Thymus (tissue), 11 donors: ENCODE measurements at regions not wholly inside any gene's neighbourhood (a gene's known extent, or its start where the extent isn't known, plus 50 kb on each side); places are given as distances from the start of the nearest gene placed in this dataset.
"Not testable (repeated sequence)": the region's sequence is repeated elsewhere in the genome, so short reads cannot be mapped to it uniquely, and the experiment has no call there.

ENCODE experiments used
- DNase-seq, 9 donors: peaks; one replicate each; pipeline ENCODE4 v3.0.0-alpha.2; 2013; ENCODE audit warnings: low spot score in 9 of 9, low read depth in 6 of 9, missing footprints in 1 of 9
- H3K27ac ChIP-seq, 2 donors: one replicate each; pipeline ENCODE4 v1.5.1; 2013; ENCODE audit warnings: control low read depth in 1 of 2, low read depth in 1 of 2, low read length in 1 of 2, mild to moderate bottlenecking in 1 of 2, moderate library complexity in 1 of 2
- H3K27me3 ChIP-seq, 2 donors: one replicate each; pipeline ENCODE4 v1.5.1; 2013; ENCODE audit warnings: low read length in 1 of 2; ENCODE audit not compliant: control insufficient read depth in 2 of 2, insufficient read depth in 1 of 2
- H3K36me3 ChIP-seq, 2 donors: one replicate each; pipeline ENCODE4 v1.5.1; 2013; ENCODE audit warnings: low read length in 1 of 2, mild to moderate bottlenecking in 1 of 2, moderate library complexity in 1 of 2; ENCODE audit not compliant: control insufficient read depth in 2 of 2, insufficient read depth in 2 of 2
- H3K4me1 ChIP-seq, 2 donors: one replicate each; pipeline ENCODE4 v1.5.1; 2013; ENCODE audit warnings: low read length in 2 of 2; ENCODE audit not compliant: control insufficient read depth in 2 of 2, insufficient read depth in 2 of 2
- H3K4me3 ChIP-seq, 2 donors: one replicate each; pipeline ENCODE4 v1.5.1; 2013; ENCODE audit warnings: low read length in 2 of 2, control low read depth in 1 of 2, mild to moderate bottlenecking in 1 of 2
- H3K9me3 ChIP-seq, 2 donors: one replicate each; pipeline ENCODE4 v1.5.1; 2013; ENCODE audit warnings: low read length in 1 of 2, mild to moderate bottlenecking in 1 of 2; ENCODE audit not compliant: control insufficient read depth in 2 of 2, insufficient read depth in 1 of 2
- WGBS: extraction: QIAGEN DNeasy Blood & Tissue Kit; methylation state at CpG from one replicate; pipeline ENCODE4 v1.1.7; 2013; 5-methylcytosine and 5-hydroxymethylcytosine counted together
- donor health status: healthy.

GRCh38 chr16:76862901-76863300, 328.1 kb upstream of the MON1B start:
- DNase-seq: no peak
- Histone ChIP-seq H3K27ac (no peak overlapping the region), H3K9me3 (no peaks in the 10 kb centered on the region), H3K36me3 (no peaks in the 10 kb centered on the region), H3K27me3 (no peaks in the 10 kb centered on the region), H3K4me1 (no peaks in the 10 kb centered on the region), H3K4me3 (no peak overlapping the region)

DNA sequence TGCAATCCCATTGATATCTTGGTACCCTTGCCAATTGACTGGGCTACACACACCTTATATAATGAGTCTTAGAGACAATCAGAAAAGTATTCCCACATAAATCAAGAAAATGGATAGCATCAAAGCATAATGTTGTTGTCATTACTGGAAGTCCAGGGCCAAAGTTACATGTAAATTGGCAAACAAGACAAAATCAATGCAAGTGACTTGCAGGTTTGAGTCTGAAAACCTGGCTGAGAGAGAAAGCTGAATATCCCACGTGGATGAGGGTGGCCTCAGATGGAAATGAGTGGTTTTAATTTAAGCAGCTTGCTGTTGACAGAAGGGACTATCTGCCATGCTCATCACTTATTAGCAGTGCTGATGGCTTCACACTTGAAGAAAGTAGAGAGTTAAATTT, 324.0 kb upstream of the MON1B start:
- DNase-seq: no peak
- no peaks in the 10 kb centered on the region for H3K36me3 ChIP-seq
- H3K27me3 ChIP-seq: no peaks in the 10 kb centered on the region
- no peaks in the 10 kb centered on the region for H3K4me1 ChIP-seq
- WGBS: 77% methylated on average over 1 of the region's 1 CpG
- no peak overlapping the region for H3K4me3 ChIP-seq
- no peaks in the 10 kb centered on the region for H3K9me3 ChIP-seq
- no peak overlapping the region for H3K27ac ChIP-seq

DNA sequence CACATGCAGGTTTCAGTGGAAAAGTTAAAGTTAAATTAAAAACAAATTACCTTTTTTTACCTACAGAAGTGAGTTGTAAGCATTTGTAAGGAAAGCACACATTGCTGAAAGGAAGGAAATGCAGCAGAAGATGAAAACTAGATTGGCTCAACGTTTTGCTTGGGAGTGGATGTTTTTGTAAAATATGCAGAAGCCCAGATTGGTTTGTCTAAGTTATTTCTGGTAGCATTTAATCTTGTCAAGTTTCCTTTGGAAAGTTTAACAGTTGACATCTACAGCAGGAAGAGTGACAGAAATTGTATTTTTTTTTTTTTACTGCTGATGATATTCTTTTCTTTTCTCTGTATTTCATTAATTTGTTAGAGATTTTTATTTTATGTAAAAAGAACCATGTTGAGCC, 315.1 kb upstream of the MON1B start:
- Histone ChIP-seq H3K36me3 (no peaks in the 10 kb centered on the region), H3K27me3 (no peaks in the 10 kb centered on the region), H3K4me3 (no peak overlapping the region), H3K9me3 (no peaks in the 10 kb centered on the region), H3K27ac (no peak overlapping the region), H3K4me1 (no peaks in the 10 kb centered on the region)
- WGBS: 2% methylated on average over 1 of the region's 1 CpG
- no peak for DNase-seq

DNA sequence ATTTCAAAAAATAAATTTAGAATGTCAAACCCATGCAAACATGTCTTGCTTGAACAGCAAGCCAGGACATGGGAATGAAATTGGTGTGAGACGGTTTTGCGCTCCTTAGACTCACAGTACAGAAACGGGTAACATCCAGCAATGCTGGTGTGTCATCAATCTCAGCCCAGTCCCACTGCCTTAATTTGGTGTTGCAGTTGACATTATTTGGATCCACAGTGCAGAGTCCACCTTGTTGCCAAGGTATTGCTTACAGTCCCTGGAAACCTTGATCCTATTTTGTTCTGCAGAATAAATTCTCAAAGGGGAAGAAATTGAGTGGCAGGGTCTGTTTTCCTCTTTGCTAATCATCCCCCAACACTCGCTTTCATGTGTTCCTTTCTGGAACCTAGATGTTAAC, 311.6 kb upstream of the MON1B start:
- no peak for DNase-seq
- Histone ChIP-seq H3K9me3 (no peaks in the 10 kb centered on the region), H3K27ac (no peak overlapping the region), H3K4me1 (no peaks in the 10 kb centered on the region), H3K27me3 (no peaks in the 10 kb centered on the region), H3K4me3 (no peak overlapping the region), H3K36me3 (no peaks in the 10 kb centered on the region)
- 95% methylated on average over 4 of the region's 4 CpGs for WGBS

DNA sequence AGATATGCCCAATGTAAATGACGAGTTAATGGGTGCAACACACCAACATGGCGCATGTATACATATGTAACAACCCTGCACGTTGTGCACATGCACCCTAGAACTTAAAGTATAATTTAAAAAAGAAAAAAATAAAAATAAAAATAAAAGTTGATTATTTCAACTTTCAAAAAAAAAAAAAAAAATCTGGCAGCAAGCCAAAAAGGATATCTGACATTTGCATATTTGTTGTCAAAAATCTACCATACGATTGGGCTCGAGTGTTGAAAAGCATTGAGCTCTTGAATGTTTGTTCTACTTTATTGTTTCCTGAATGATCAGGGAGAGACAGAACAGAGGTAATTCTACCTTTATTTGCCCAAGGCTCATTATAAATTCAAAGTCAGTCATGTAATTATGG, 310.5 kb upstream of the MON1B start:
- DNase-seq, H3K4me1 ChIP-seq, H3K27me3 ChIP-seq, H3K4me3 ChIP-seq, H3K27ac ChIP-seq, H3K9me3 ChIP-seq, H3K36me3 ChIP-seq: not testable (repeated sequence)
- WGBS: 77% methylated on average over 5 of the region's 5 CpGs

DNA sequence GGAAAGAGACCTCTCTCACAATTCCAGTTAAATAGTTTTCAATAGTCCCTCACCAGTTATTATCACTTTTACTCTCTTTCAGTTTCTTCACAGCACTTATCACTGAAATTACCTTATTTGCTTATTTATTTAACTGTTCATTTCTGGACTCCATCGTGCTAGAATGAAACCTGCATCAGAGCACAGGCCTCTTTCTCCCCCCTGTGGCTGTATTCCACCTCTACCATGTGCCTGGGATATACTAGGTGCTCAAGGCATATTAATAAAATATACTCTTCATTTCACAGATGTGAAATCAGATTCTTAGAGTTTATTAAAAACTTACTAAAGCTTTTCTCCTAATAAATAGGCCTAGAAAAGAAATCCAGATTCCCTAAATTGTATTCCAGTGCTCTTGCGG, 308.9 kb upstream of the MON1B start:
- H3K4me1 ChIP-seq: no peaks in the 10 kb centered on the region
- no peaks in the 10 kb centered on the region for H3K36me3 ChIP-seq
- H3K4me3 ChIP-seq: no peak overlapping the region
- no peak for DNase-seq
- H3K27ac ChIP-seq: no peak overlapping the region
- WGBS: 57% methylated on average over 2 of the region's 2 CpGs
- H3K9me3 ChIP-seq: no peaks in the 10 kb centered on the region
- H3K27me3 ChIP-seq: no peaks in the 10 kb centered on the region

- Histone ChIP-seq H3K27me3 (no peaks in the 10 kb centered on the region), H3K4me1 (no peaks in the 10 kb centered on the region), H3K27ac (no peak overlapping the region), H3K9me3 (no peaks in the 10 kb centered on the region), H3K36me3 (no peaks in the 10 kb centered on the region), H3K4me3 (no peak overlapping the region)
- 91% methylated on average over 3 of the region's 3 CpGs for WGBS
- DNase-seq: no peak
These were observed 307.9 kb upstream of the MON1B start for GRCh38 chr16:76883076-76883475.

- H3K9me3 ChIP-seq: no peaks in the 10 kb centered on the region
- WGBS: 90% methylated on average over 5 of the region's 5 CpGs
- no peak overlapping the region for H3K4me3 ChIP-seq
- no peak overlapping the region for H3K27ac ChIP-seq
- no peak for DNase-seq
- H3K27me3 ChIP-seq: no peaks in the 10 kb centered on the region
- no peaks in the 10 kb centered on the region for H3K4me1 ChIP-seq
- H3K36me3 ChIP-seq: no peaks in the 10 kb centered on the region
These were observed 305.0 kb upstream of the MON1B start for GRCh38 chr16:76885776-76886537.

GRCh38 chr16:76897816-76898215, 293.2 kb upstream of the MON1B start:
- 93% methylated on average over 1 of the region's 1 CpG for WGBS
- Histone ChIP-seq H3K4me1 (no peaks in the 10 kb centered on the region), H3K36me3 (no peaks in the 10 kb centered on the region), H3K4me3 (no peak overlapping the region), H3K27ac (no peak overlapping the region), H3K9me3 (no peaks in the 10 kb centered on the region), H3K27me3 (no peaks in the 10 kb centered on the region)
- DNase-seq: no peak

DNA sequence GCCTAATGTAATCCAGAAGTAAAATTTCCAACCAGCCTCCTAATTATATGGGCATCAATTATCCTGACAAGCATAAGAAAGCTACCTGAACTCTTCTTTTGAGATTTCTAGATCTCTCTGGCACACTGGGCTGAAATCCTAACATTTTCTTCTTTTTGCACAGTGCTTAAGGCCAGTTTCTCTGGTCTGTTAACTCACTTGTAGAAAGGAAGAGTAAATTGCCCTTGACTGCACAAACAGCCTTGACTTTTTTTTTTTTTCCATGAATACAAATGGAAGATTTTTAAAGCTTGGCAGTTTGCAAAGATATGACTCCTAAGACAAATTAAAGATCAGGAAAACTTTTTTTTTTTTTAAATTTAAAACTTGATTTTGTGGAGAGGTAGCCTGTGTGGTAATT, 291.2 kb upstream of the MON1B start:
- DNase-seq: no peak
- Histone ChIP-seq H3K36me3 (no peaks in the 10 kb centered on the region), H3K4me3 (no peak overlapping the region), H3K27me3 (no peaks in the 10 kb centered on the region), H3K4me1 (no peaks in the 10 kb centered on the region), H3K27ac (no peak overlapping the region), H3K9me3 (no peaks in the 10 kb centered on the region)
